ENCODE measurements at regions not wholly inside any gene's neighbourhood (a gene's known extent, or its start where the extent isn't known, plus 50 kb on each side); places are given as distances from the start of the nearest gene placed in this dataset.

DNA sequence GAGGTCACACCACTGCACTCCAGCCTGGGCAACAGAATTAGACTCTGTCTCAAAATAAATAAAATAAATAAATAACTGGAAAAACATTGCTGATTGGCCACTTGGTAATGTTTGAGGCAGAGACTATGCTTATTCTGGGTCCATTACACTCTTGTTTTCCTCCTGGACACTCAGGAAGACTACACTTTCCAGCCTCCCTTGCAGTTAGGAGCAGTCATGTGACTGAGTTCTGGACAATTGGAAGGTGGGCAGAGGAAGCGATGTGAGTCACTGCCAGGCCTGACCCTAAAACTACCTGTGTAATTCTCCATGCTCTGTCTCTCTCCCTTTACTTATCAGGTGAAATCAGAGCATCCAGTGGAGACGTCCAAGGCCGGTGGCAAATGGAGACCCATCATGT lies 74.4 kb downstream of the VCPKMT start:
- TF ChIP-seq, protein P1, sequence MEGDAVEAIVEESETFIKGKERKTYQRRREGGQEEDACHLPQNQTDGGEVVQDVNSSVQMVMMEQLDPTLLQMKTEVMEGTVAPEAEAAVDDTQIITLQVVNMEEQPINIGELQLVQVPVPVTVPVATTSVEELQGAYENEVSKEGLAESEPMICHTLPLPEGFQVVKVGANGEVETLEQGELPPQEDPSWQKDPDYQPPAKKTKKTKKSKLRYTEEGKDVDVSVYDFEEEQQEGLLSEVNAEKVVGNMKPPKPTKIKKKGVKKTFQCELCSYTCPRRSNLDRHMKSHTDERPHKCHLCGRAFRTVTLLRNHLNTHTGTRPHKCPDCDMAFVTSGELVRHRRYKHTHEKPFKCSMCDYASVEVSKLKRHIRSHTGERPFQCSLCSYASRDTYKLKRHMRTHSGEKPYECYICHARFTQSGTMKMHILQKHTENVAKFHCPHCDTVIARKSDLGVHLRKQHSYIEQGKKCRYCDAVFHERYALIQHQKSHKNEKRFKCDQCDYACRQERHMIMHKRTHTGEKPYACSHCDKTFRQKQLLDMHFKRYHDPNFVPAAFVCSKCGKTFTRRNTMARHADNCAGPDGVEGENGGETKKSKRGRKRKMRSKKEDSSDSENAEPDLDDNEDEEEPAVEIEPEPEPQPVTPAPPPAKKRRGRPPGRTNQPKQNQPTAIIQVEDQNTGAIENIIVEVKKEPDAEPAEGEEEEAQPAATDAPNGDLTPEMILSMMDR (conservative IDR thresholded peaks at IDR 0.05; ENCODE audit: low read depth, low read length): no peak
- TF ChIP-seq EZH2 (IDR thresholded peaks at IDR 0.05; ENCODE audit: borderline replicate concordance, low read depth, low read length, poor library complexity, severe bottlenecking): no peak

Measured in A673 (cell line).